GM19372 (cell line): ENCODE measurements at regions not wholly inside any gene's neighbourhood (a gene's known extent, or its start where the extent isn't known, plus 50 kb on each side); places are given as distances from the start of the nearest gene placed in this dataset.
"Not testable (repeated sequence)": the region's sequence is repeated elsewhere in the genome, so short reads cannot be mapped to it uniquely, and the experiment has no call there.

ENCODE experiments used
- ATAC-seq: cut with Tn5 transposase; IDR thresholded peaks from one replicate; pipeline ENCODE4 v1.9.1; 2021; ENCODE audit warnings: mild to moderate bottlenecking, low read depth, moderate library complexity; ENCODE audit not compliant: unreplicated experiment

DNA sequence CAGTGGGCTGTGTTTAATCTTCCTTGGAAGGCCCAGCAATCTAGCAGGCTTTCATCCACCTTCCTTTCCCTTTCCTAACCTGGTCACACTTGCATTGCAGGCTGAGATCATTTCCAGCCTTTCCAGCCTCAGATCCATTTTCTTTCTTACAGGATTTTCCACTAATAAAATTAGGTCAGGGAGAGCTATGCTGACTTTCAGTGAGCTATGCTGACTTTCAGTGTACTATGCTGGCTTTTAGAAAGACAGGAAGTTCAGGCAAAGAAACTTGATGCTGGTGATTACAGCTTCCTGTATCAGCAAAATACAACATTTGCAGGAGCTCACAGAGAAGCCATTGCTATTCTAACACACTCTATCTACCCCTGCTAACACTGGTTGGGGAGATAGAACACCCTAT is 735.0 kb downstream of the CCDC85A start:
- no peak for ATAC-seq

DNA sequence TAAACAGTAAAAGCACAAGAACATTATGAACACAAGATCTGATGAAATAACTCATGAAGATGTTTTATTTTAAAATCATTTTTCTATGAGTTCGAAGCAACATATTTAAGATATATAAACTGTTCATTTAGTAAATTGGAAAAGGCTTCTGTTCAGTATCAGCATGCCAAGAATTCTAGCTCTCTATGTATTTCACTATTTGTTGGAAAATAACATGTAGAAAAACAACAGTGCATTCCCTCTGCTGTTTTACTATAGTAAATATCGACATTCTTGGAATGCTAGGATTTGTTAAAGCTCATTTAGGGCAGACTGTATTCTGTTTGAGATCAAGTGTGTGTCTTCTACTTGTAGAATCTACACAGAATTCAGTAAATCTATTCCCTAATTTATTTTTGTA is 750.2 kb downstream of the CCDC85A start:
- ATAC-seq = no peak

DNA sequence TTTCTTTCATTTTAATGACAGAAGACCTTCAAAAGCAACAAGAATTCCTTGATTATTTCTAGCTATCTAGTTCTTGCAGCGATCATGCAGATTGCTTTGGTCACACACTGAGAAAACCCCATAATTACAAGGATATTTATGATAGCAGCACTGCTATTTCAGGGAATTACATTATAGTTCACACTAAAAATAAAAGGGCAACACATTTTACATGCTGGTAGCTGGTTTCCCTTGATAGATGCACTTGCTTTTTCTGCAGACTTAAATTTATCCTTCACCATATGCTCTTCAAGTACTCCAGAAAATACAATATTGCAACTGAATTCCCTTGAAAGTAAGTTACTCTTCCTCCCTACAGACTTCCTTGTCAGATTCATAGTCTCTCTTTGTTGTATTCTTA is 751.1 kb downstream of the CCDC85A start:
- no peak for ATAC-seq

DNA sequence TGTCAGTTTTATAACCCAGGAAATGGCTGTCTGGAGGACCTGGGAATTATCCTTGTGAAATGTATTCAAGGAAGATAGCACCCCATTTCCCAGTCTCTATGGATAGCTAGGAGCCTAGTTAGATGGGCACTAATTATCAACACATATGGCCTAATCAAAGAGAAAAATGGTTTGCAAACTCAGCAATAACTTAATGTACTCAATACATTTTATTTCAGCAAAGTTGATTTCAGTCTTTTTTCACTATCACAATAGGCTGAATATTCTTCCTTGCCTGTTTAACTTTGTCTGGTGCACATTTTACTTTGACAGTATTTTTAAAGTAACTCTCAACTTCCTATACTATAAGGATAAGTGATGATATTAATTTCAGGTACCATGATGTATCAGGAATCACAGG is 756.3 kb downstream of the CCDC85A start:
- ATAC-seq = no peak

DNA sequence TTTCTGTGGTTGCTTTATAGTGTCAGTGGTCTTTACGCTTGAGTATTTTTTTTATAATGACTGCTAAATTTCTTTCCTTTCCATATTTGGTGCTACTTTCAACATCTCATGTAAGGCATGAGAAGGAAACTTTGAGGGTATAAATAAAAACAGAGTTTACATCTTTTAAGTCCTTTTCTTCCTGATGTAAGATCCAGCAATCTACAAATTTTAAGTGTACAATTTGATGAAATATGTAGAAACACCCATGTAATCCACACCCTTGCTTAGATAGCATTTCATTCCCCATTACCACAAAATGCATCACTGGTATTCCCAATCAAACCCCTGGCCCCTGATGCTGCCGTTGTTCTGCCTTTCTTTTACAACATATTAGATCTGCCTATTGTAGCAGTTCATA is 769.1 kb downstream of the CCDC85A start:
- no peak for ATAC-seq

DNA sequence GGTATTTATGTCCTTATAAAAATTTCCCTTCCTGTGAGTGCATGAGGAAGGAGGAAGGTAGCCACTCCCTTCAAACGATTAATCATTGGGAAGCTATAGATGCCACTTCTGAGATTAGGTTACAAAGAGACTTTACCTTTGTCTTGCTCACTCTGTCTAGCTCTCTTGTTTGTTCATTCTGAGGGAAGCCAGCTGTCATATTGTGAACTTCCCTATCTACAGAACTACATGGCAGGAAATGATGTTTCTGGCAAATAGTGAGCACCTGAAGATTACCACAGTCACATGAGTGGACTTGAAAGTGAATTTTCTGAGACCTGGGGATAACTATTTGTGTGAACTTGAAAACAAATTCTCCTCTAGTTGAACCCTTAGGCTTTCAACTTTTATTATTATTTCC is 776.8 kb downstream of the CCDC85A start:
- ATAC-seq = no peak

DNA sequence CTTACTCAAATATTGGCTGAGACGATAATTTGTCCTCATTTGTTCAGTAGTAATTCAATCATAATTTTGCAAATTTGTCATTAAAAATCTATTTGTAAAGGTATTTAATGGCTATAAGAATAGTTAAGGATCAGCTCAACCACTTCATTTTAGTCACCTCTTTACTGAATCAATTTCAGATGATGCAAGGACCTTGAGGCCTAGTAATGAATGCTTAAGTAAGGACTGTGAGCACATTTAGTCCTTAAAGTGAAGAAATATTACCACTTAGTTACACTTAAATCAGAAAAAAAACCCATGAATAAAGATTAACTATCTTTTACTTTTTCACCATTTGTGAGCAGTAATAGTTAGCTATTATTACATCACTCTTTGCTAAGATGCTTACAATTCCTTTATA is 778.9 kb downstream of the CCDC85A start:
- ATAC-seq = no peak

DNA sequence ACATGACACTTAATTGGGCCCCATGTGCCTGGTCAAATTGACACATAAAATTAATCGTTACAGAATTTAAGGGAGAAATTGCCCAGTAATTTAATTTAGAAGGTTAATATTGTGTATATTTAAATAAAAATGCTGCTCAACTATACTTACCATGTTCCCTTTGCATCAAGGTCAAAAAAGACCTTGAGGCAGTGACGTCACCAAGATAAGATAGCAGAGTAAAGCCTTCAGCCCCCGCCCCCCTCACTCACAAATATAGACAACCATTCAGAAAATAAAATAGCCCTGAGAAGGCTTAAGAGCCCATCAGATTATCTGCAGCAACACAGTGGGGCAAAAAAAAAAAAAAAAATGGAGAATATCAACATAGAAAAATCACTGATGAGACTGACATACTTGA is 785.7 kb downstream of the CCDC85A start:
- ATAC-seq = no peak

DNA sequence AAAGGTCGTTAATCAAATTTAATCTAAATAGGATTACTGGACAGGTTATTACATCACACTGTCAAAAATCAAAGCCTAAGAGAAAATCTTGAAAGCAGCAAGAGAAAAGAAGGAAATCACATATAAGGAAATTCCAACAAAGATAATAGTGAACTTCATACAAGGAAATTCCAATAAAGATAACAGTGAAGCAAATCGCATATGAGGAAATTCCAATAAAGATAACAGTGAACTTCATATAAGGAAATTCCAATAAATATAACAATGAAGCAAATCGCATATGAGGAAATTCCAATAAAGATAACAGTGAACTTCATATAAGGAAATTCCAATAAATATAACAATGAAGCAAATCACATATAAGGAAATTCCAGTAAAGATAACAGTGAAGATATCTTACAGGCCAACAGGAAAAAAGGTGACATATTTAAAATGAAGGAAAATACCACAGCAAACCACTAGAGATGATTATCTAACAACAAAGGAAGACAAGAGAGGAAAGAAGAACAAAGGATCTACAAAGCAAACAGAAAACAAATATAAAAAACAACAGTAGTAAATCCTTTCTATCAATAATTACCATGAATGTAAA is 787.7 kb downstream of the CCDC85A start:
- ATAC-seq = no peak

DNA sequence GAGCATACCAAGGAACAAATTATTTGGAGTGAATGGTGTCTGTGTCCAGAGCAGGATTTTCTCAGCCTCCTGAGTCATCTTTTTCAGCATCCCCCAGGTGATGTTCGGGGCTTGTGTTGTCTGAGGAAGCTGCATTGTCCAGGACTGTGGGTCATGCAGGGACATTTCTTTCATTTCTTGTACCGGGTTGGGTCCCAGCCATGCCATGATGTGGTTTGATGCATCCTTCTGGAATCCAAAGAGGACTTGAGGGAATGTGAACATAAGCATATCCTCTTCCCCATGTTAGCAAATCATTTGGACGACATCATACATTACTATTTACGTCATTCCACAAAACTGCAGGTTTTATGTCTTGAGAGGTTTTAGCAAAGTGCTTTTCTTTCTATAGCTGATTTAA is 797.8 kb downstream of the CCDC85A start:
- no peak for ATAC-seq

DNA sequence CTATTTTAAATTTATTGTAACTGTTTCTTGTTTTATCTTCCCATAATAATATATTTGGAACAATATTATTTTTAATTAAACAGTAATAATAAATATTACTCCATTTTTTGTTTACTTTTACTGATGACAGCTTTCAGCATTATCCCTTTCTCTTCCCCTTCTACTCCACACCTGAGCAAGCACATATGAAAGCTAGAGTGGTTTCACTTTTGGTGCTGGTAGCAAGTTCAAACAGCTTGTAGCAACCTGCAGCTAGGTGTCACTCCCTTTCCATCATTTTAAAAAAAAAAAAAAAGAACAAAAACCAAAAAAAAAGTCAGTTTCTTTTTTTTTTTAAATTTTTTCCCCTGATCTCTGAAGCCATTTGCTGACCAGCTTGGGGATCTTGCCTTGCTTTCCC is 801.8 kb downstream of the CCDC85A start:
- ATAC-seq = no peak

DNA sequence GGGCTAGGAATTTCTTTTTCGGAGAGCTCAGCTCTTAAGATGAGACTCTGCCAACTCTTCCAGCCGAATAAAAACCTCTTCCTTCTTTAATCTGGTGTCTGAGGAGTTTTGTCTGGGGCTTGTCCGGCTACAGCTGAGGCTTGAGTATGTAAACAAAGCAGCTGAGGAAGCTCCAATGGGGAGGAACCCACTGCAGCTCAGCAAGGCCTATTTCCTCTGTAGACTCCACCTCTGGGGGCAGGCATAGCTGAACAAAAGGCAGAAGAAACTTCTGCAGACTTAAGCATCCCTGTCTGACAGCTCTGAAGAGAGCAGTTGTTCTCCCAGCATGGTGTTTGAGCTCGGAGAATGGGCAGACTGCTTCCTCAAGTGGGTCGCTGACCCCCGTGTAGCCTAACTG is 838.7 kb downstream of the CCDC85A start:
- no peak for ATAC-seq

DNA sequence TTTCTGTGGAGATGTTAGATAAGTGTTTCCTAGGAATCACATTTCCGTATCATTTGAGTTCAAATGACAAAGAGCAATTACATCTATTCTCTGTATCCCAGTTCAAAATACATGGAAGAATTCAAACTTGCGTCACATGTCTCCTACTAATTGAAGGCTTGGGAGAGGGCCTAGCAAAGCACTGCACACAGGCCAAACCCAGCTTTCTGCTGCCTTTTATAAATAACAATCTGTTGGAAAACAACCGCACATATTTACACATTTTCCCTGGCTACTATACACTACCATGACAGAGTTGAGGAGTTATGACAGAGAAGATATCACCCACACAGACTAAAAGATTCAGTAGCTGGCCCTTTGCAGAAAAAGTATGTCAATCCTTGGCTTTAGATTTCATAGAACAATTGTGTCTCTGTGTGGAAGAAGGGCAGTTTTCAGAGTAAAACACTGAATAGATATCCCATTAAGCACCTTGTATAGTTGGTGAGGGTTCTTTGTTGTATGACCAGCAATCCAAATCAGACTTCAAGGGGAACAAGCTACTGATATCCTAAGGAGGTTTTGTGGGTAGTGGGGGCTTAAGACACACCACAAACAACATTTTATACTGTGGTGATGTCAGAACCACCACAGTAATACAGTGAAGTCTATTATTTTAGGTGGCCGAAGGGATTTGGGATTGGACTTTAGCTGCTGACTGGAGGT is 861.3 kb downstream of the CCDC85A start:
- ATAC-seq = no peak

DNA sequence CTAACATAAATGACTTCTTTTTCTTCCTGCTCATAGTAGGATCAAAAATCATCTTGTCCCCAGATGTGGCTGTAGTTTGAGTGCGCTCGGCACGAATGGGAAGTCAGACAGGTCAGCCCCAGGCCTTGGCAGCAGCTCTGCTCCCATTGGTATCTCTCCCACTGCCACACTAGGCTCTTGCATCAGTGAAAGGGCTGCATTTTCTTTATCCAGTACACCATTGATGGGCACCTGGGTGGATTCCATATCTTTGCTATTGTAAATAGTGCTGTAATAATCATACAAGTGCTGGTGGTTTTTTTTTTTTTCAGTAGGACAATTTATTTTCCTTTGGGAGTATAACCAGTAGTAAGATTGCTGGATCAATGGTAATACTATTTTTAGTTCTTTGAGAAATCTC is 865.5 kb downstream of the CCDC85A start:
- no peak for ATAC-seq

DNA sequence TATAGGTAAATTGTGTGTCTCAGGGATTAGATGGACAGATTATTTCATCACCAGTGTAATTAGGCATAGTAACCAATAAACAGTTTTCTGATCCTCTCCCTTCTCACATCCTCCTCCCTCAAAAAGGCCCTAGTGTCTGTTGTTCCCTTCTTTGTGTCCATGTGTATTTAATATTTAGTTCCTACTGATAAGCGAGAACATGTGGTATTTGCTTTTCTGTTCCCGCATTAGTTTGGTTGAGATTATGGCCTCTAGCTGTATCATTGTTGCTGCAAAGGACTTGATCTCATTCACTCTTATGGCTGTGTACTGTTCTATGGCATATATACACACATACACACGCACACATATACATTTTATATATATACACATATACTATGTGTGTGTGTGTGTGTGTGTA is 866.2 kb downstream of the CCDC85A start:
- ATAC-seq = no peak

DNA sequence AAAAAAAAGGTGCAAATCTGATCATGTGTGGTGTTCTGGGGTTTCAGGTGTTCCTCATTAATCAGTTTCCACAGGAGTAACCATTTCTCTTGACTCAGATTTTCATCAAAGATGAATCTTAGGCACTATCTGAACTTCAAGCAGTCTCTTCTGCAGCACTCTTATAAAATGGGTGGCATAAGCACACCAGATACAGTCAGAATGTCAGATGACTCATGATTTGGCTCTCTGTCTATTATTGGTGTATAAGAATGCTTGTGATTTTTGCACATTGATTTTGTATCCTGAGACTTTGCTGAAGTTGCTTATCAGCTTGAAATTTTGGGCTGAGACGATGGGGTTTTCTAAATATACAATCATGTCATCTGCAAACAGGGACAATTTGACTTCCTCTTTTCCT is 882.5 kb downstream of the CCDC85A start:
- not testable (repeated sequence) for ATAC-seq

DNA sequence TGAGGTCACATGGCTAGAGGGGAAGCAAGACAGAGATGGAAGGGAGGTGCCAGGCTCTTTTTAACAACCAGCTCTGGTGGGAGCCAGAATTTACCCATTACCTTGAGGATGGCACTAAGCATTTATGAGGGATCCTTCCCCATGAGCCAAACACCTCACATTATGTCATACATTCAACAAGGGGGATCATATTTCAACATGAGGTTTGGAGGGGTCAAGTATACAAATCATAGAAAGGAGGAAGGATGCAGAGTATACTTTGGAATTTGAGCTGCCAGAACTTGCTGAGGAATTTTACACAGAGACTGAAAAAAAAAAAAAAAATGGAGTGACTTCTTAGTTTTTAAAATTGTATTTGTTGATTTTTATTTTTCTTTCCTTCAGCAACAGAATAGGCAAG is 891.4 kb downstream of the CCDC85A start:
- ATAC-seq = no peak

DNA sequence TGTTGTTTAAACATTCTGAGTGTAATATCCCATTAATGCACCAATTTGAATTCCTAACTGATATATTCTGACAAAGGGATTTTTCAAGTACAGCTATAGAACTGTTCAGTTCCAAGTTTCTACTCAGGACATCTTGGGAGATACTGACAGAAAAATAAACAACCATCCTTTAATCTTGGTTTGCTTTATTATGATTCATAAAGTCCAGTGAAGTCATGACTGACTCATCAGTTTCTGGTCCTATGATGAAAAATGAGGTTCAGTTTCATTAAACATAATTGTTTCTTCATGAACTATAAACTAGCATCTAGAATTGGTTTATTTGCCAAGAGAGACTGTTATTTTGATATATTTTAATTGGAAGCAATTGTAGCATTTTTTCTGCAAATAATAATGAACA is 896.2 kb downstream of the CCDC85A start:
- ATAC-seq = no peak

DNA sequence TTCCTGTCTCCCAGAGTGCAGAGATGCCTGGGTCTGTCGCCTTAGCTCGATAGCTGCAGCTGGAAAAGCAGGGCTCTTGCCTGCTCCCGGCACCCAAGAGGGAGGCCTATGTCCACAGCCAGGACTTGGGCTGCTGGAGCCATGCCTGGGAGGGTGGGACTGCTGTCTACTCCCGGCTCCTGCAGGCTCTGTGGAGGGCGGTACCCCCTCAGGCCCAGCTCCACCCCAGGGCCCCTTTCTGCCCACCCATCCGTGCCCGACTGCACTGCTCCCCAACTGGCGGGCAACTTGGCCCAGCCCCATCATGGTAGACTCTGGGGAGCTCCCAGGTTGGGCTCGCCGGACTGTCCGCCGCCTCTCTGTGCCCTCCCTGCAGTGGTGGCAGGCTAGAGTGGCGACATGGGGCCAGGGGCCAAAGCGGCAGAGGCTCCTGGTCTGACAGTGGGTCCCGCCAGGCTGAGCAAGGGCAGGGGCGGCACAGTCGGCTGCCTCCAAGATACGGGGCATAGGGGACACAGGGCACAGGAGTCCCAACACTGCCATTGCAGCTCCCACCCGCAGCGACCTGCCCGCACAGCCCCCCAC is 901.0 kb downstream of the CCDC85A start:
- no peak for ATAC-seq

DNA sequence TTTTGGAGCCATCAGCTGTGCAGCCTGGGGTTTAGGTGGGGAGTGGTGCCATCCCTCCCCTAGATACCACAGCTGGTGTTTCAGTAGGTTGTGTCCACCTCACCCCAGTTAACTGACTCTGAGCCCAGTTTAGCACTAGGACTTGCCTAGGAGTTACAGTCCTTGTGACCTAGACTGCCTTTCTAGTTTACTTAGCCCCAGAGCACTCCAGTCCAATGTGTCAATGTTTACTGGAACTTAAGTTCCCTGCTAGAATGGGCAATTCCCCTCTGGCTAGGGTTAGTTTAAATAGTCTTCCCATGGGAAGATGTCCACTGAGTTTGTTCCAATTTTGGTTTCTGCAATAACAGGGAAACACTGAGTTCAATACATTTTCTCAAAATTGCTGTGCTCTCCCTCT is 909.2 kb downstream of the CCDC85A start:
- no peak for ATAC-seq

DNA sequence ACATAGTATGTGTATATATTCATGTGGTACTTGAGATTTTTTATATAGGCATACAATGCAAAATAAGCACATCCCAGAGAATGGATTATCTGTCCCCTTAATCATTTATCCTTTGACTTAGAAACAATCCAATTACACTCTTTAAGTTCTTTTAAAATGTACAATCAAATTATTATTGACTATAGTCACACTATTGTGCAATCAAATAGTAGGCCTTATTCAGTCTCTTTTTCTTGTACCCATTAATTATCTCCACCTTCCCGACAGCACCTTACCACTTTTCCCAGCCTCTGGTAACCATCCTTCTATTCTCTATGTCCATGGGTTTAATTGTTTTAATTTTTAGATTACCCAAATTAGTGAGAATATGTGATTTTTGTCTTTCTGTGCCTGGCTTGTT is 914.1 kb downstream of the CCDC85A start:
- no peak for ATAC-seq

DNA sequence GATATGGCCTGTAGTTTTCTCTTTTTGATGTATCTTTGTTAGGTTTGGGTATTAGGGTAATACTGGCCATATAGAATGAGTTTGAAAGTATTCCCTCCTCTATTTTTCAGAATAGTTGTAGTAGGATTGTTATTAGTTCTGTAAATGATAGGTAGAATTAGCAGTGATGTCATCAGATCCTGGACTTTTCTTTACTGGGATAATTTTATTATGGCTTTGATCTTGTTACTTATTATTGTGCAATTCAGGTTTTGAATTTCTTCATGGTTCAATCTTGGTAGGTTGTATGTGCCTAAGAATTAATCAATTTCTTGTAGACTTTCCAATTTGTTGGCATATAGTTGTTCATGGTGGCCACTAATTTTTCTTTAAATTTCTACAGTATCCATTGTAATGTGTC is 916.6 kb downstream of the CCDC85A start:
- no peak for ATAC-seq
